Right renal cortex interstitium (tissue), 3 donors: ENCODE measurements at regions not wholly inside any gene's neighbourhood (a gene's known extent, or its start where the extent isn't known, plus 50 kb on each side); places are given as distances from the start of the nearest gene placed in this dataset.
A peak's percentile ranks its signal among the peaks of the same experiment; 100 is the strongest.
"Not testable (repeated sequence)": the region's sequence is repeated elsewhere in the genome, so short reads cannot be mapped to it uniquely, and the experiment has no call there.

Experiments used
- DNase-seq, 3 donors: peaks; one replicate each; pipeline ENCODE4 v3.0.0-alpha.2; 2013; ENCODE audit warnings: low read depth in 3 of 3, low spot score in 2 of 3

GRCh38 chr12:84413656-84414055 is 498.9 kb downstream of the SLC6A15 start:
- DNase-seq, result no peak

GRCh38 chr12:84412226-84412625 is 500.4 kb downstream of the SLC6A15 start:
- DNase-seq, result no peak

- no peak for DNase-seq
Observed at GRCh38 chr12:84411031-84411430, 501.6 kb downstream of the SLC6A15 start.

- DNase-seq, result no peak
Observed at GRCh38 chr12:84408936-84409335, 503.7 kb downstream of the SLC6A15 start.

GRCh38 chr12:84406720-84407119 is 505.9 kb downstream of the SLC6A15 start:
- not testable (repeated sequence) for DNase-seq

- peak in 1 of 3 donors; percentile 38 for DNase-seq
Observed at GRCh38 chr12:84397846-84398245, 514.8 kb downstream of the SLC6A15 start.

GRCh38 chr12:84397263-84397662 is 515.3 kb downstream of the SLC6A15 start:
- DNase-seq, result no peak

GRCh38 chr12:84391176-84391575 is 521.4 kb downstream of the SLC6A15 start:
- DNase-seq, result not testable (repeated sequence)

- DNase-seq, result no peak
Observed at GRCh38 chr12:84384384-84384783, 528.2 kb downstream of the SLC6A15 start.

GRCh38 chr12:84382486-84382885 is 530.1 kb downstream of the SLC6A15 start:
- not testable (repeated sequence) for DNase-seq

GRCh38 chr12:84376320-84376719 is 536.3 kb downstream of the SLC6A15 start:
- no peak for DNase-seq

- no peak for DNase-seq
Observed at GRCh38 chr12:84375449-84376170, 537.0 kb downstream of the SLC6A15 start.

- no peak for DNase-seq
Observed at GRCh38 chr12:84362552-84362897, 550.1 kb downstream of the SLC6A15 start.

- no peak for DNase-seq
Observed at GRCh38 chr12:84361651-84362551, 550.7 kb downstream of the SLC6A15 start.

GRCh38 chr12:84357314-84357713 is 555.3 kb downstream of the SLC6A15 start:
- no peak for DNase-seq

- no peak for DNase-seq
Observed at GRCh38 chr12:84356224-84356623, 556.4 kb downstream of the SLC6A15 start.

- DNase-seq, result no peak
Observed at GRCh38 chr12:84355561-84355960, 557.0 kb downstream of the SLC6A15 start.

- DNase-seq, result no peak
Observed at GRCh38 chr12:84348582-84348981, 564.0 kb downstream of the SLC6A15 start.

- no peak for DNase-seq
Observed at GRCh38 chr12:84341467-84342193, 571.0 kb downstream of the SLC6A15 start.

- no peak for DNase-seq
Observed at GRCh38 chr12:84336231-84336630, 576.4 kb downstream of the SLC6A15 start.

- DNase-seq, result peak; percentile 12 to 39 (median 27)
Observed at GRCh38 chr12:84329938-84330337, 582.7 kb downstream of the SLC6A15 start.
